Inflammatory macrophage treated with lipopolysaccharide for 4 hours (primary cell): ENCODE measurements at regions not wholly inside any gene's neighbourhood (a gene's known extent, or its start where the extent isn't known, plus 50 kb on each side); places are given as distances from the start of the nearest gene placed in this dataset.

ENCODE experiments used
- DNase-seq: peaks from one replicate; pipeline ENCODE4 v3.0.0-alpha.2; 2020

DNA sequence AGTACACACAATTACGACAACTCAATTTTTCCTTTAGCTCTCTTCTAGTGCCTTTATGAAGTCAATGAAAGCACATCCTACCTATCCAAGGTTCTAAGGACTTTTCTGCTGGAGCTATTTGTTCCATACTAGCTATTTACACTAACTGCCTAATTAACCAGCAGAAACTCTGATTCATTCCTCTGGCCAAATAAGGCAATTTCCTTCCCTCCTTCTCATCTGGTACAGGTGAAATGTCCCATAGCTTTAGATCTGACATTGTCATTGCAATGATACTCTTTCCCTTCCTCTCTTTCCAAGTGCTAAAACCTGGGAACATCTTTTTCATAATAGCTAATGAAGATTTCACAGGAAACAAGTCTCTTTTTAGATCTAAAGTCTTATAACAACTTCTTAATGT lies 521.7 kb downstream of the SOX2 start:
- no peak for DNase-seq

DNA sequence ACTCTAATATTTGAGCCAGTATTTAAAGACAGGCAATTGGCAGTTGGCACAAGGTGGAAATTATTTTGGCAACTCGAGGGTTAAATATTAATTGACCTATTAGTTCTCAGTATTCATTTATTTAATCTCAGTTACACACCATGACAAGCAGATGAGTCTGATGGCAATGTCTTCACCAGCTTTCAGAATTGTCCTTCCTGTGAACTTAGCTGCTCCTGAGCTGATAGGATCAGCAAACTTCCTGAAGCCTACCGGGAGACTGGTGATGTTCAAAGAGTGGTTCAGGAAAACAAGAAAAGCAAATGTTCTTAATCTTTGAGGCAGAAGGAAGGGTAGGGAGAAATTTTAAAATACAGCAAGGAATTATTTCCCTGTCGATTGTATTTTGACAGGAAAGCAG lies 522.2 kb downstream of the SOX2 start:
- DNase-seq: no peak

DNA sequence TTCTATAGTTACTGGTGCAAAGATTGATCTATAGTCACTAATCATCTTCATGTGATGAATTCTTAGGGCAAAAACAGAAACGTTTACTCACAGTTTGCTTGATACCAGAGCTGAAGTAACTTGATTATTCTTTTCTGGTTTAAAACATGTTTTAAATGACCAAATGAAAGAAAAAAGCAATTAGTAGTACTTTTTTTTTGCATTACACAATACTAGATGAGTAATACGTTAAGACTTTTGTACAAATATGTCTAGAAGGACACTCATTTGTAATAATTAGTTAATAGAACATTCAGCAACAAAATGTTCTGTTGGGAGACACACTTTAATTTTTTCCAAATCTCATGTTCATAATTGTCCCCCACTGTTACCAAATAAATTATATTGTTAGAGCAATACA lies 523.2 kb downstream of the SOX2 start:
- DNase-seq: no peak

DNA sequence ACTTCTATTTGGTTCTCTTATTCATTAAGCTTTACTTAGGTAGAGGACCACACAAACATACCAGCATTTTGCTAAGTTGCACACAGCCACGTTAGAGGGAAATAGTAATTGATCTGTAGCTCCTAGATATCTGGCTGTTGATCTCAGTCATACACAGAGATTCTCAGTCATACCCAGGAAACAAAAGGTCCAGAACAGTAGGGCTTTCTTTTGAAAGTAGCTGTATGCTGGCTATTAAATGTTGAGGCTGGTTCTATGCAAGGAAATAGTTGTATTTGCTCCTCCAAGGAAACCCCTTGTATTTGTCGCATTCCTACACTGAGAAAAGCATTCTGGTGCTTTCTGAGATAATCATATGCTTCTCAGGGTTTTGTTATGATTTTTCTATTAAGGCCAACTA lies 523.8 kb downstream of the SOX2 start:
- no peak for DNase-seq

DNA sequence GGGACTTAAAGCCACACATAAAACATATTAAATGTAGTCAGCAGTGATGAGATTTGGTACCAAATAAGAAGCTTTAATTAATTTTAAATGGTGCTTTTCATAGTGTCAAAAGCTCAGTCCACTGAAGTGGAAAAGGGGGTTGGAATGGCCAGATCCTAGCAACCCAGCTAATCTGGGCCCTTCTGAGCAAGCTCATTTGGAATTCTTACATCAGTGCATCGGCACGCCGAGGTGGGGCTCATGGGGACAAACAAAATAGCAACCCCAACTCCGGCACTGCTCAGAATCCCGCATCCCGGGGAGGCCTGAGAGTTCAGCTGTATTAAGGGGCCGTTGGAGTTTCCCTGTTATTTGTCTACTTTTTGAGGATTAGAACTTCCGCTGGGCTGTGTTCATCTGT lies 526.4 kb downstream of the SOX2 start:
- DNase-seq: no peak

DNA sequence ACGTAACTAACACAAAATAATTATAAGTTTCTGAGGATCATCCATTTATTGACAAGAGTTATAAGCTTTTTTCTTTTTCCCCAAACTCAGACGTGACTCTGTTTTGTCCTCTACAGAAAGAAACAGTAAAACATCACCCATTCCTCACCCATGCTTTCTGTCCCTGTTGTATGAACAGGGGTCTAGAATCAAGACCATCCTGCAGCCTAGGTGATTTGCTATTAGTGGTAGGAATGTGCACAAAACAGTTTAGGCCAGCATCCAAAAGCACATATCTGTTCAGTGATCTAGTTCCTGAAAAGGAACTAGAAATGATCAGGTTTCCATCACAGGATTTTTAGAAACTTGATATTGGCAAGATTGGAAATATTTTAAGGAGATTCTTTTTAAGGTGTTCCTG lies 527.6 kb downstream of the SOX2 start:
- DNase-seq: no peak

DNA sequence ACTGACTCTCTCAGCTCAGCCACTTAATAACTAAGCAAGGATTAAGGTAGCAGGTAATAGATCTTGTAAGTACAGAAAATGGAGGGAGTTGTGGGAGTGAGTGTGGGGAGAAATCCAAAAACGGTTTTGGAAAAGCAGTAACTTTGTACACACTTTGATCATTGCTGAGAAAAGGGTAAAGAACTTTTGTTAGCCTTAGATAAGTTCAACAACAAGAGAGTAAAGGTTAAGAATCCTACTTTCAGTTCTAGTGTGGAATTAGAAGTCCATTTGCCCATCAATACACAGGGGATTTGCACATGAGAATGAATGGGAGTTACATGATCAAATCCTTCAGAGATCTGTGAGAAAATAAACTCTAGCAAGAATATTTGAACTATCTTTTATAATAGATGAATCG lies 528.7 kb downstream of the SOX2 start:
- DNase-seq: no peak

DNA sequence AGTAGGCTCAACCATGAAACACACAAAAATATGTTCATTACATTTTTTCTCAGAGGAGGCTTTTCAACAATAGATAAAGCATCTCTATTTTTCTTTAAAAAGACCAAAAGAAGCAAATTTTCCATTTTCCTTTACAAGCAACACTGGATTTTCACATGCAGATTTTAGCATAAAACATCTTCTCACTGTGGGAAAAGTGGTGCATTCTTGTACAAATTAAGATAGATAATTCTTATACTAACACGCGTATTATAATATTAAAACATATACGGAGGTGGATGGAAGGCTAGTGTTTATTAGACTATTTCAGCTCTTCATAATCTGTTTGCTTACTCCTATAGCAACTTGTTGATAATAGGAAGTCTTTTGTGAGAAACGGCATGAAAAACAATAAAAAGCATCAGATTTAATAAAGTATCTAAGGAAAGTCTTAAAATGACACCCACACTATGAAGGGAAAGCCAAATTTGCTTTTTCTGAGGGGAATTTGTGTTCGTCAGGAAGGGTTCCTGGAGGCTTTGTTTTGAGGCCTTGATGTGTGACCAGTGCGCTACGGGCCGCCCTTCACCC lies 529.6 kb downstream of the SOX2 start:
- DNase-seq: no peak

DNA sequence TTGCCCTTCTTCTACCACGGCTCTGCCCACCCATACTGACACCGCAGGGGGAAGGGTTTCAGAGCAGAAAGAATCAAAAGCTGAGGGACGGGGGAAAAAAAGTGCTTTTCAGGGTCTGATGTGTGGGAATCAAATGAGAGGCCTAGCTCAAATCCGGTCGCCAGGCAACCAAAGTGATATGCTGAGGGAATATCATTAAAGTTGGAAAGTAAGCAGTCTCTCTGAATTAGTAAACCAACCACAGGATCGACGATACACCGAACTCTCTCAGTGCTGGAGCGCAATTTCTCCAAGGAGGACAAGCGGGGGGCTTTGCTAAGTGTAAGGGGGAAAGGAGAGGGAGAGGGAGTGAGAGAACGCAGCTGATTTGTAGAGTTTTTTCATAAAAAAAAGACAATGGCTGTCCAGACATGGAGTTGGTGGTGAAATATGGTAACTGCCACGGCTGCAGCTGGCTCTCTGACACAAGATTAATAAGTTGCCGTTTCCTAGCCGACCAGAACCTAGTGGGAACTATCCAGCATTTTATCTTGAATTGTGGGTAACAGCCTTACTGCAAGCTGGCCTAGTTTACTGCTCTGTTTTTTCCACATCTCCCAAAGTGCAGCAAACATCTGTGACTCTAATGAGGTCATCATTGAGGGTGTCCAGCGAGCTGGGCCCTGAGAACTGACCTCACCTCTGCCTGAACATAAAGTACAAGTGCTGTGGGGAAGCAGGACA lies 530.2 kb downstream of the SOX2 start:
- DNase-seq: no peak

DNA sequence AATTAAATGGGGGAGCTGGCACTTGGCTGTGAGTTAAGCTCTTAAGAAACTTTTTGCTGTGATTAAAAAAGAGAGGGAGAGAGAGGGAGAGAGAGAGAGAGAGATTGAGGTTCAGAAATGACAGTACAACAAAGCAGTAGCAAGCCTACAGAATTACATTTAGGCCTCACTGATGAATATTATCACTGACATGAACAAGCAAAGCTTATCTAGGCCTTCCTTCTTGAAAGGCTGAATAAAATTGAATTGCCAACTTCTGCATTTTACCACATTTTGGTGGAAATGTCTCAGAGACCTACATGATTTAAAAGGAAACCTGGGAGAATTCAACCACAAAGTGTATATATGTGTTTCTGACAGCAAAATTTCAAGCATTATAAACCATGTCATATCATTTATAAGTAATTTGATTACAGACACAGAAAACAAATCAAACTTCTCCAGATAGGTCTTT lies 530.8 kb downstream of the SOX2 start:
- DNase-seq: no peak

DNA sequence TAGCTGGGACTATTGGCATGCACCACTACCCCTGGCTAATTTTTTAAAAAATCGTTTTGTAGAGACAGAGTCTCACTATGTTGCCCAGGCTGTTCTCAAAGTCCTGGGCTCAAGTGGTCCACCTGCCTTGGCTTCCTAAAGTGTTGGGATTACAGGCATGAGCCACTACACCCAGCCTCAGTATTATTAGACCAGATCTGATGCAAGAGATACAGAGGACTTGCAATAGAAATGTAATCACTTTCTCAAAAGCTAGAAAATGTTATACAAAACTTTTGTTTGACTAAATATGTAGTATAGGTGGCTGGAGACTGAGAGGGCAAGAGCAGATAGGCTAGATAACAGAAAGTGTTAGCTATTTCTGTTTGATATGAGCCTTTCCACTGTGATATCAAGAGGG lies 531.9 kb downstream of the SOX2 start:
- DNase-seq: no peak

DNA sequence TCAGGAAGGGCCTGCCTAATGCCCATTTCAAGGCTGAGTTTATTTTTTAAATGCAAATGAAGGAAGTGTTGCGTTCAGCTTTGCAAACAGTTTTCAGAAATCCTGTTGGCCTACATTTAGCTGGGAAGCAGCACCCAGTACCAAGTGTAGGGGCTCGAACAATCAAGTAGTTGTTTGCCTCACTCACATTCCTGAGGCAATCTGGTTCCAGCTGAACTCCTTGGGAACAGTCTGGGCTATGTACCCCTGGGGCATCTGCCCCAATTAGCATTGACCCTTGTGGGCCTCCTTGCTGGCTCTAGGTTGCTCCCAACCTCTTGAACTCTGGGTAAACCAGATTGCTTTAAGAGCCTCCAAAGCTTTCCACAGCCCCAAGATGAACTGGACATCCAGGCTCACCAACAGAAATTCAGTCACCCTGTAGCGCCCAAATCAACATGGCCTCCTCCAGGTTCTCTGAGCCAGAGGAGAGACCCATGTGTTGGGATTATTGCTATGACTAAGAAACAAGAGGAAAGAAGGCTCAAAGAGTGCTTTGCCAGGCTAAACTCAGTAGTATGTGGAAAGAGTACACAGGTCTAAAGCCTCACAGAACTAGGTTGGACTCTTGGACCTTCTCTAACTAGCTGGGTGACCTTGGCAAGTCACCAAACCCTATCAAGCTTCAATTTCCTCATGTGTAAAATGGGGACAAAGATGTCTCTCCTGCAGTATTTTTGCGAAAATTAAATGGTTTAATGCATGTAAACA lies 532.7 kb downstream of the SOX2 start:
- no peak for DNase-seq

DNA sequence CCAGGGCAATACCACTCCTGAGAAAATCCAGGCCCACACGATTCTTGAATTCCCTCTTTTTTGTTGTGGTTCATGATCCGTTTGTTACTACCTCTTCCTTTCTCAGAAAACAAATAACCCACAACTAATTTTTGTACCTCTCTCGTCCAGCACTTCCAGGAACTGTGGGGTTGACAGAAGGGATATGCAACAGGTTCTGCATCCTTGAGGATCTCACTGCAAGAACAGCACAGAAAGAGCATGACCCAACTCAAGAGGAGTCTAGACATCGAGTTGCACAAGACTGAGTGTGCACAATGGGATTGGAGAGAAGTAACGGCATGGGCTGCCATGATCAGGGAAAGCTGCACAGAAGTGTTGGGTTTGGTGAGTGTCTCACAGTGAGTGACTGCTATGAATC lies 533.3 kb downstream of the SOX2 start:
- no peak for DNase-seq

DNA sequence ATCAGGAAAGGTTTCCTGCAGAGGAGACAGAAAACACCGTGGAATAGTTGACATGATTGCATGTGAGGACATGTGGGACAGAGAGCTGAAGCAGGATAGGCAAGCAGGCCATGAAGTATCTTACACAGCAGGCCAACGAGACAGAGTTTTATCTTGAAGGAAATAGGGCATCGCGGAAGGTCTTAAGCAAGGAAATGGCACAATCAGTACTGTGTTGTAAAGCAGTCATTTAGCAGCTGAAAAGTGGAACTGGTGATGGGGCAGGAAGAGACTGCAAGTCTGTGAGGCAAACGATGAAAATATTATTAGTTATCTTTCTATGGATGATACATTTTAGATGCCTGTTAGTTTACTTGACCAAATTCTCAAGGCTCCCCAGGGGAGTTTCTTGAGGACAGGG lies 535.1 kb downstream of the SOX2 start:
- peak; percentile 22 for DNase-seq

DNA sequence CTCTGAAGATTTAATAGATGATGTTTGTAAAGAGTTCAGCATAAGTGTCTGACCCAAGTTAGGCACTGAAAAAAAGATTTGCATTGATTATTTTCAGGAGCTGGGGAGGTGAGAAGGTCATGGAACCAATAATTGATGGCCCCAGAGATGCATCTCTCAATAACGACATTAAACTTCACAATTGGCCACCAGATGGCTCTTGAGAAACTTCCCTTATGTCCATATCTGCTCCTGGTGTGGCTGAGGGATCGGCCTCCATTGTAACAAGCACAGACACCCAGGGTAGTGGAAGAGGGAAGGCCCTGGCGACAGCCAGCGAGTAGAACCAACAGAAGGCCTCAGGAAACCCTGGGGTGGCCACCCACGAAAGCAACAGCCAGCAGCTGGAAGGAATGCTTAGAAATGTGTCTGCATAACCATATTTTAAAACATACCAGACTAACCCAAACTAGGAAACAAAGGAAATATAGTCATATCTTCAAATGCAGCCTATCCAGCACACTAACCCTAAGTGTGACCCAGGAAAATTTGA lies 536.7 kb downstream of the SOX2 start:
- no peak for DNase-seq

DNA sequence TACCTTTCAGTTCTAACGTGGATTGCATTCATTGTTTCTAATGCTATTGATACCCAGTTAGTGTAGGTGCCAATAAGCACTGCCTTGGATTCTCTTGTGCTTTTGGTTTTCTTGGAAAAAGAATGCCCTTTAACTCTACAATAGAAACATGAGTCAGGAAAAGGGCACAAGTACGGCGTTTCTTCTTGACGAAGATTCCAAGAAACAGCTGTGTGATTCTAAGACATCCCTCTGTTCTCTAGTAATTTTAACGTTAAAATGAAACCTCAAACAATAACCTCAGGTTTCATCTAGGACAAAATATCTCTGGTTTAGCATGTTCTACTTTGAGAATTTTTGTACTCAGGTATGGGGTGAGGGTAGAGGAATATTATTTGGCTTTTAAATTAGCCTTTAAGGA lies 540.5 kb upstream of the ATP11B start:
- no peak for DNase-seq

DNA sequence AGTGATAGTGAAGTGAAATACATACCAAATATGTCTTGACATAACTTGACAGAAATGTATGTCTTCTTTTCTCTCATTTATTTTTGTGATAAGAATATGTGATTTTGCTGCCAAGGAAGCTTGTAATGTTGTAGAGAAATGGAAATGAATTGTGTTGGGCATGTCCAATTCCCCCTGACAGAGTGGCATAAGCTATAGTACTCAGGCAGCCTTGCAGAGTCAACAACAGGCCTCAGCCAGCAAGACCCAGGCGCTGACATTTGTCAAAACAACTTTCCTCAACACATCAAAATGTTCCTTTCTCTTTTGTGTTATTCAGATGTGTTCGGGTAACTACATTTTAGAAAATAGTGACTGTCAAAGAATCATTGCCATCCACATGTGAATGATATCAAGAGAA lies 538.1 kb upstream of the ATP11B start:
- no peak for DNase-seq

DNA sequence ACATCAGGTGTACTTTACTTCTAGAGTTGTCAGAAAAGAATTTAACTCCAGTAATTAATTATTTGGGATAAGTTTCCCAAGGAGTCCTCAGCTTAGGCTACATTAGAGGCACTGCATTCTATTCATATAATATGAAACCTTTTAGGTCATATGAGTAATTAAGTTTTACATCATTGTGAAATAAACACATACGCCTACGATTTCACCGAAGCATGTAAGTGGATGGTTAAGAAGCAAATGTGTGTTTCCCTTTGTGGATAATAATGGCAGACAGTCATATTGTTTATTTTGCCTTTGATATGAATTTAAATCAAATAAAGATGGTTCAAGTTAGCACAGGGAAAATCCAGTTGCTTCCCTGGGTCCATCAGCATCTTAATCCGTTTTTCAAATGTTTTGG lies 535.9 kb upstream of the ATP11B start:
- DNase-seq: no peak

DNA sequence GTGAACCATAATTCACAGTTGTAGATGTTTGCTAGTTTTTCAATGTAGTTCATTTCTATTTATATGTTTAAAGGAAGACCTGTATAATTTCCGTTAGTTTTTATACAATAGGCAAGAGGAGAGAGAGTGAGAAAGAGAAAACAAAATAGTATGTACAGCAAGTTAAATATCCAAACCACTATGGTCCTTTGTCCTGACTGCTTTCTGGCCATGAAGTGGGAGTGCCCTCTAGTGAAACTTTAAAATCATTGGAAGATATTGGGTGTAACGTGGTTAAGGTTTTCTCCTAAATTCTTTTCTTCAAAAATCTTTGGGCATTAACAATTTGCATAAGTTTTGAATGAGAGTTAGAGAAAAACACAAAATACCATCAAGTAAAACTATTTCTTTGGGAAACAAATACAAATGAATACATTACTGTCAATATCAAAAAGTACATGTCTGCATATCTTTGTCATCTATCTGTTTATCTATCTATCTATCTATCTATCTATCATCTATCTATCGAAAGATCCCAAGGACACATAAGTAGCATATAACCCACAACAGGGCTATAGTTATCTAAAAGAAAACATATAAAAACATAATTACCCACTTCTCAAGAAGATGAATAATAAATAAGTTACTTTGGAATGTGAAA lies 534.6 kb upstream of the ATP11B start:
- no peak for DNase-seq

DNA sequence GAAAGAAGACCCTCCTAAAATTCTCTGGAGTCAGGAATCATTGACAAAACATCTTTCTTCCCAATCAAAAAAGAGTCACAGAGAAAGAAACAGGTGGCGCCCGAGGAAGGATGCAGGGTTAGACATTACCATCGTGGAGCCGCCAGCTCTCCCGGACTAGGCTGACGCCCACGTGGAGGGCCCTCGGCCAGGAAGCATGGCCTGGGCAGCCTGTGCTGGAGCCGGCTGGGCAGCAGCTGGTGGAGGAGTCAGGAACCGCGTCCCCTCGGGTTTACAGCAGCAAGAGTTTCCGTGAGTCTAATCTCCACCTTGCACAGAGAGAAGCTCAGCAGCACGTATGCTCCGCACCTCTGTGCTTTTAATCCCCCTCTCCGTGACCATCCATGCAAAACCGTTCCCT lies 533.7 kb upstream of the ATP11B start:
- DNase-seq: no peak

DNA sequence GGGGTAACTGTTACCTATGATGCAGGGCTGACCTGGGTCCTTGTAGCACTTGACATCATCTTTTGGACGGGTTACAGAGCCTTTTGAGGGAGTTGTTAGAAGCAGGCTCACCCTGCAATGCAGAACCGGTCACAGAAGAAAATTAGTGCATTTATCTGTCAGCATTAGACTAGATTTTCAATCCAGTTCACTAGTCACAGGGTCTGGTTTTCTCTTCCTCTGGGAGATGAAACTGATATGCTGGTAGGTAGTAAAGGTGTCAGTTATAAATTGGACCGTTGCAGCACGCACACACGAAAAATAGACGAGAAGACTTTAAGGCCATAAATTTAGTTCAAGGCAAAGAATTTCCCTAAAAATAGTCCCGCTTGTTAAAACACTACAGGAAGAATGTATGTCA lies 532.3 kb upstream of the ATP11B start:
- DNase-seq: no peak

DNA sequence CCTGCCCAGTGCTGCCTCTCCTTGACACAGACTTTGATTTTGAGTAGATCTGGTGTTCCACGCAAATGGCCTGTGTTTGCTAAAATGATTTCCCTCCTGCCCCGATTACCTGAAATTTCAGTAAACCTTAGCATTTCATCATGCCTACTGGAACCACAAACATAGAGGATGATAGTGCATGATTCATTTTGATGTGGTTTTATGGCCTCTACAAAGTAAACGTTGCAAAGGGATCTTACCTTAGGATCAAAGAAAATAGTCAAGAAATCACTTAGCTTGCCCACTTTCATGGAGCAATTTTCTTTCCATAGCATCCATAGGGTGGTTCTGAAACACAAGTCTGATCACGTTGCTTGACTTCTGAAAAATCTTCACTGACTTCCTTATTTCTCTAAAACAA lies 524.6 kb upstream of the ATP11B start:
- no peak for DNase-seq

DNA sequence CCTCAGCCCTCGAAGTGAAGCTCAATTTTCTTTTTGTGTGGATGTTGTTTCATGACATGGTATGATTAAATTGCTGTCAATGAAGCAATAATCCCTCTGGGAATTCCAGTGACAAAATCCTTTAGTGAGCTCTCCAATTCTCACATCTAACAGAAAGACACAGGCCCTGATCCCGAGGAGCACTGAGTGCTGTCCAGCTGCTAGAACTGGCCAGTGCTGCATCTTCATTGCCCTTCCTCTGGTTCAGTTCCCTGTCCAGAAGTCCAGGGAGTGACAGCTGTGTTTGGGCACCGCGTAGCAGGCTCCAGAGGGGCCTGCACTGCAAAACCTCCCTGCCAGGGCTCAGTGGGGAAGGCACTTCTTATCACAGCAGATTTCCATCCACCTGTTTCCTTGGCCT lies 516.8 kb upstream of the ATP11B start:
- DNase-seq: no peak

DNA sequence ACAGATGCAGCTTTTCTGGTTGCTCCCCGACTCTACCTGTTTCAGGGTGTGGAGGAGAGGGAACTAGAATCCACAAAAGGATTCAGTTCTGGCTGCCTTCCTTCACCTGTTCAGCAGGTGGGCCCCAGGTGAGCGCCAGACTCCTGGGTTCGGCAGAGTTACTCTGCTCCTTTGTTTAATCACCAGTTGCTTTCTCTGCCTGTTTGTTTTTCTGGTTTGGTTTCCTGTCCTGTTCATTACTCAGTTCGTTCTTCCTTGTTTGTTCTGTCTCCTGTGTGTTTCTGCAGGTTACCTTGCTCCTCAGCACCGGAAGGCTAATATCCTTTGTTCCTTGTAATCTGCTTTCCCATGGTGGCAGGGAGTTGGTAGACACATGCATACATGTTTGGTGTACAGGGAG lies 508.5 kb upstream of the ATP11B start:
- DNase-seq: no peak
